DOHH2 (cell line): ENCODE measurements at regions not wholly inside any gene's neighbourhood (a gene's known extent, or its start where the extent isn't known, plus 50 kb on each side); places are given as distances from the start of the nearest gene placed in this dataset.
"Not testable (repeated sequence)": the region's sequence is repeated elsewhere in the genome, so short reads cannot be mapped to it uniquely, and the experiment has no call there.

ENCODE experiments used
- H3F3A ChIP-seq: fragments of 200-600 bp; sonication (generic), shearing (Covaris generic); 2 replicates; pipeline ENCODE4 v1.6.0; 2016; ENCODE audit warnings: antibody characterized with exemption, mild to moderate bottlenecking; ENCODE audit not compliant: control insufficient read depth, insufficient read depth
- H3K27ac ChIP-seq: fragments of 200-600 bp; sonication (generic); 2 replicates; pipeline ENCODE4 v1.5.1; 2014; ENCODE audit warnings: low read depth, mild to moderate bottlenecking, low read length, moderate library complexity
- H3K27me3 ChIP-seq: fragments of 200-600 bp; sonication (generic); 2 replicates; pipeline ENCODE4 v1.6.1; 2014; ENCODE audit warnings: mild to moderate bottlenecking, low read length, mixed read lengths; ENCODE audit not compliant: control insufficient read depth
- H3K36me3 ChIP-seq: fragments of 200-600 bp; sonication (generic); 2 replicates; pipeline ENCODE4 v1.6.1; 2014; ENCODE audit warnings: mild to moderate bottlenecking, low read length, moderate library complexity, mixed read lengths; ENCODE audit not compliant: control insufficient read depth
- H3K4me1 ChIP-seq: fragments of 200-600 bp; sonication (generic); 2 replicates; pipeline ENCODE4 v1.6.1; 2014; ENCODE audit warnings: mild to moderate bottlenecking, low read length, mixed read lengths; ENCODE audit not compliant: control insufficient read depth
- H3K4me2 ChIP-seq: fragments of 200-600 bp; sonication (generic); 2 replicates; pipeline ENCODE4 v1.6.0; 2014; ENCODE audit warnings: mild to moderate bottlenecking, low read length, moderate library complexity
- H3K4me3 ChIP-seq: fragments of 200-600 bp; sonication (generic); 2 replicates; pipeline ENCODE4 v1.5.1; 2014; ENCODE audit warnings: mild to moderate bottlenecking, low read length, mixed read lengths
- H3K79me2 ChIP-seq: fragments of 200-600 bp; sonication (generic); 2 replicates; pipeline ENCODE4 v1.6.1; 2014; ENCODE audit warnings: mild to moderate bottlenecking, low read length, mixed read lengths; ENCODE audit not compliant: control insufficient read depth
- H3K9me2 ChIP-seq: fragments of 200-600 bp; sonication (generic); replicated peaks from 2 replicates; pipeline ENCODE4 v1.6.1; 2014; ENCODE audit warnings: mild to moderate bottlenecking, low read length, mixed read lengths; ENCODE audit not compliant: control insufficient read depth
- H3K9me3 ChIP-seq: fragments of 200-600 bp; sonication (generic); 2 replicates; pipeline ENCODE4 v1.6.1; 2014; ENCODE audit warnings: antibody characterized with exemption, low read length, mixed read lengths; ENCODE audit not compliant: control insufficient read depth, insufficient read depth
- H4K20me1 ChIP-seq: fragments of 200-600 bp; sonication (generic); 2 replicates; pipeline ENCODE4 v1.6.0; 2014; ENCODE audit warnings: low read depth, mild to moderate bottlenecking, antibody characterized with exemption, low read length, moderate library complexity; ENCODE audit not compliant: control insufficient read depth, insufficient read depth
- EZH2phosphoT487 ChIP-seq: fragments of 200-600 bp; sonication (generic); IDR thresholded peaks from 2 replicates; pipeline ENCODE4 v1.6.1; 2017; ENCODE audit warnings: borderline replicate concordance, mild to moderate bottlenecking, antibody characterized with exemption, low read length, moderate library complexity, mixed read lengths
- TF ChIP-seq, protein P1 (sequence below): fragments of 200-600 bp; sonication (generic); IDR thresholded peaks from one replicate; pipeline ENCODE4 v1.5.1; 2014; ENCODE audit warnings: antibody characterized with exemption, mild to moderate bottlenecking, low read depth, low read length; ENCODE audit not compliant: poor library complexity, severe bottlenecking

DNA sequence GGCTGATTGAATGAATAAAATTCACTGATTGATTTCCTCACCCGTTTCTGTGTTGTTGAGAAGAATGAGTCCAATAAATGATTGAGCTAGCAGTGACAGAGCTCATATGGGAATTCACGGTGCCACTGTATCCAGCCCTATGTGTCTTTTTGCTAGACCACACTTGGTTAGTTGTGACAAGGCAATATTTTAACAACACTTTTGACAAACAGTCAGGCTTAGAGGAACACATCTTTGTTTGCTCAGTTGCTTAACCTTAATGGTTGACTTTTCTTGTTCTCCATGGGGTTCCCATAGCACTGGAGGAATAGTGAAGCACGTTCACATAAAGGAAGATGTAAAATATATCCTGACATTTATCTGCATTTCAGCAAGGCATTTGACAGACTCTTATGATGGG lies 273.9 kb upstream of the DEPDC1 start:
- H3K36me3 ChIP-seq, result no peaks in the 10 kb centered on the region
- H3K79me2 ChIP-seq, result no peaks in the 10 kb centered on the region
- TF ChIP-seq, protein P1, sequence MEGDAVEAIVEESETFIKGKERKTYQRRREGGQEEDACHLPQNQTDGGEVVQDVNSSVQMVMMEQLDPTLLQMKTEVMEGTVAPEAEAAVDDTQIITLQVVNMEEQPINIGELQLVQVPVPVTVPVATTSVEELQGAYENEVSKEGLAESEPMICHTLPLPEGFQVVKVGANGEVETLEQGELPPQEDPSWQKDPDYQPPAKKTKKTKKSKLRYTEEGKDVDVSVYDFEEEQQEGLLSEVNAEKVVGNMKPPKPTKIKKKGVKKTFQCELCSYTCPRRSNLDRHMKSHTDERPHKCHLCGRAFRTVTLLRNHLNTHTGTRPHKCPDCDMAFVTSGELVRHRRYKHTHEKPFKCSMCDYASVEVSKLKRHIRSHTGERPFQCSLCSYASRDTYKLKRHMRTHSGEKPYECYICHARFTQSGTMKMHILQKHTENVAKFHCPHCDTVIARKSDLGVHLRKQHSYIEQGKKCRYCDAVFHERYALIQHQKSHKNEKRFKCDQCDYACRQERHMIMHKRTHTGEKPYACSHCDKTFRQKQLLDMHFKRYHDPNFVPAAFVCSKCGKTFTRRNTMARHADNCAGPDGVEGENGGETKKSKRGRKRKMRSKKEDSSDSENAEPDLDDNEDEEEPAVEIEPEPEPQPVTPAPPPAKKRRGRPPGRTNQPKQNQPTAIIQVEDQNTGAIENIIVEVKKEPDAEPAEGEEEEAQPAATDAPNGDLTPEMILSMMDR, result no peak
- TF ChIP-seq EZH2phosphoT487, result no peak
- no peaks in the 10 kb centered on the region for H3K27me3 ChIP-seq
- H3K9me3 ChIP-seq, result no peaks in the 10 kb centered on the region
- no peaks in the 10 kb centered on the region for H3K4me1 ChIP-seq
- no peak overlapping the region for H3K27ac ChIP-seq
- H4K20me1 ChIP-seq, result no peaks in the 10 kb centered on the region
- no peaks in the 10 kb centered on the region for H3F3A ChIP-seq
- no peak overlapping the region for H3K4me2 ChIP-seq
- no peak overlapping the region for H3K4me3 ChIP-seq
- no peaks in the 10 kb centered on the region for H3K9me2 ChIP-seq

DNA sequence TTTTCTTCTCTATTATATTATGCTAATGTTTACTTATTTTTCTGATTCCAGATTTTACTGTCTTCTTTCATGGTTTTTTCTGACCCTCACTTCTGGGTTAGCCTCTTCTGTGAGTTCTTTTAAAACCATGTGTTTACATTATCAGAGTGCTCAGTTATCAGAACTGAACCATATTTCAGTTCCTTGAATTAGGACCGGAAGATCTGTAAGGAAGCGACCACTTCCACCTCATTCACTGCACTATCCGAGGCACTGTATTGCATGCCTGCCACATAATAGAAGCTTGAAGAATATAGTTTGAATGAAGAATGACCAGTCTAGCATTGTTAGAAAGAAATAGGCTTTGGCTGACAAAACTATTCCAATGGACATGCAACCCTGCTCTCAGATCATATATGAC lies 281.0 kb upstream of the DEPDC1 start:
- Histone ChIP-seq H3K27me3 (no peaks in the 10 kb centered on the region), H3K79me2 (no peaks in the 10 kb centered on the region), H4K20me1 (no peaks in the 10 kb centered on the region), H3K4me1 (no peaks in the 10 kb centered on the region), H3K36me3 (no peaks in the 10 kb centered on the region), H3K9me2 (no peaks in the 10 kb centered on the region), H3K4me2 (no peak overlapping the region), H3F3A (no peaks in the 10 kb centered on the region), H3K9me3 (no peaks in the 10 kb centered on the region), H3K27ac (no peak overlapping the region), H3K4me3 (no peak overlapping the region)
- TF ChIP-seq, protein P1, result no peak
- TF ChIP-seq EZH2phosphoT487, result no peak

DNA sequence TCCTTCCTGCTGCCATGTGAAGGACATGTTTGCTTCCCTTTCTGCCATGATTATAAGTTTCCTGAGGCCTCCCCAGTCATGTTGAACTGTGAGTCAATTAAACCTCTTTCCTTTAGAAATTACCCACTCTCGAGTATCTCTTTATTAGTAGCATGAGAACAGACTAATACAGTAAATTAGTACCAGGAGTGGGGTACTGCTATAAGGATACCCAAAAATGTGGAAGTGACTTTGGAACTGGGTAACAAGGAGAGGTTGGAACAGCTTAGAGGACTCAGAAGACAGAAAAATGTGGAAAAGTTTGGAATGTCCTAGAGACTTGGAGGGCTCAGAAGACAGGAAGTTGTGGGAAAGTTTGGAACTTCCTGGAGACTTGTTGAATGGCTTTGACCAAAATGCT lies 283.0 kb upstream of the DEPDC1 start:
- not testable (repeated sequence) for H4K20me1 ChIP-seq, H3K27ac ChIP-seq, H3K9me2 ChIP-seq, H3K36me3 ChIP-seq, H3K4me2 ChIP-seq, H3K79me2 ChIP-seq, H3F3A ChIP-seq, H3K27me3 ChIP-seq, H3K4me3 ChIP-seq, H3K4me1 ChIP-seq, H3K9me3 ChIP-seq

DNA sequence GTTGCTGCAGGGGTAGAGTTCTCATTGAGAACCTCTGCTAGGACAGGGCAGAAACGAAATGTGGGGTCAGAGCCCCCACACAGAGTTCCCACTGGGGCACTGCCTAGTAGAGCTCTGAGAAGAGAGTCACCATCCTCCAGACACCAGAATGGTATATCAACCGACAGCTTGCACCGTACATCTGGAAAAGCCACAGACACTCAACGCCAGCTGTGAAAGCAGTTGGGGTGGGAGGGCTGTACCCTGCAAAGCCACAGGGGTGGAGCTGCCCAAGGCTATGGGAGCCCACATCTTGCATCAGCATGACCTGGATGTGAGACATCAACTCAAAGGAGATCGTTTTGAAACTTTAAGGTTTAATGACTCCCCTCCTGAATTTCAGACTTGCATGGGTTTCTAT lies 284.0 kb upstream of the DEPDC1 start:
- H4K20me1 ChIP-seq, result no peaks in the 10 kb centered on the region
- no peak overlapping the region for H3K27ac ChIP-seq
- H3K9me3 ChIP-seq, result no peaks in the 10 kb centered on the region
- no peaks in the 10 kb centered on the region for H3F3A ChIP-seq
- H3K4me1 ChIP-seq, result no peaks in the 10 kb centered on the region
- H3K79me2 ChIP-seq, result no peaks in the 10 kb centered on the region
- H3K4me3 ChIP-seq, result no peak overlapping the region
- no peaks in the 10 kb centered on the region for H3K36me3 ChIP-seq
- H3K9me2 ChIP-seq, result no peaks in the 10 kb centered on the region
- TF ChIP-seq, protein P1, result no peak
- TF ChIP-seq EZH2phosphoT487, result no peak
- no peak overlapping the region for H3K4me2 ChIP-seq
- H3K27me3 ChIP-seq, result no peaks in the 10 kb centered on the region
